GM21737 (cell line): ENCODE measurements at regions not wholly inside any gene's neighbourhood (a gene's known extent, or its start where the extent isn't known, plus 50 kb on each side); places are given as distances from the start of the nearest gene placed in this dataset.
"Not testable (repeated sequence)": the region's sequence is repeated elsewhere in the genome, so short reads cannot be mapped to it uniquely, and the experiment has no call there.

Source experiments
- ATAC-seq: cut with Tn5 transposase; IDR thresholded peaks from one replicate; pipeline ENCODE4 v1.9.1; 2021; ENCODE audit warnings: mild to moderate bottlenecking, moderate library complexity; ENCODE audit not compliant: unreplicated experiment

GRCh38 chr21:31417214-31417613 is 73.2 kb upstream of the TIAM1 start:
- not testable (repeated sequence) for ATAC-seq

- ATAC-seq: no peak
Observed at GRCh38 chr21:31416465-31416864, 72.4 kb upstream of the TIAM1 start.

GRCh38 chr21:31414263-31415000 is 70.4 kb upstream of the TIAM1 start:
- ATAC-seq: no peak

- no peak for ATAC-seq
Observed at GRCh38 chr21:31413698-31414097, 69.6 kb upstream of the TIAM1 start.

GRCh38 chr21:31410499-31411131 is 66.6 kb upstream of the TIAM1 start:
- ATAC-seq: no peak

GRCh38 chr21:31409831-31410487 is 65.9 kb upstream of the TIAM1 start:
- no peak for ATAC-seq

GRCh38 chr21:31408301-31409088 is 64.4 kb upstream of the TIAM1 start:
- ATAC-seq: no peak

GRCh38 chr21:31406510-31406909 is 62.4 kb upstream of the TIAM1 start:
- no peak for ATAC-seq

- ATAC-seq: no peak
Observed at GRCh38 chr21:31405604-31406003, 61.5 kb upstream of the TIAM1 start.

- ATAC-seq: no peak
Observed at GRCh38 chr21:31403596-31404333, 59.7 kb upstream of the TIAM1 start.

- no peak for ATAC-seq
Observed at GRCh38 chr21:31399591-31399990, 55.5 kb upstream of the TIAM1 start.

- ATAC-seq: no peak
Observed at GRCh38 chr21:31398574-31398973, 54.5 kb upstream of the TIAM1 start.

GRCh38 chr21:31397939-31398338 is 53.9 kb upstream of the TIAM1 start:
- no peak for ATAC-seq

GRCh38 chr21:31397515-31397926 is 53.5 kb upstream of the TIAM1 start:
- ATAC-seq: no peak

GRCh38 chr21:31397030-31397429 is 53.0 kb upstream of the TIAM1 start:
- ATAC-seq: no peak

GRCh38 chr21:31396399-31396798 is 52.3 kb upstream of the TIAM1 start:
- ATAC-seq: no peak

GRCh38 chr21:31395791-31396190 is 51.7 kb upstream of the TIAM1 start:
- no peak for ATAC-seq

GRCh38 chr21:31395268-31395667 is 51.2 kb upstream of the TIAM1 start:
- no peak for ATAC-seq

GRCh38 chr21:31394309-31394708 is 50.2 kb upstream of the TIAM1 start:
- ATAC-seq: no peak
